ENCODE measurements at regions not wholly inside any gene's neighbourhood (a gene's known extent, or its start where the extent isn't known, plus 50 kb on each side); places are given as distances from the start of the nearest gene placed in this dataset.
"Not testable (repeated sequence)": the region's sequence is repeated elsewhere in the genome, so short reads cannot be mapped to it uniquely, and the experiment has no call there.

GRCh38 chr2:67076239-67076624 lies 320.9 kb upstream of the ETAA1 start:
- H3K4me3 ChIP-seq (ENCODE audit: low read depth, low read length) = no peak overlapping the region

- H3K4me3 ChIP-seq (ENCODE audit: low read depth, low read length) = no peak overlapping the region
These were observed 317.4 kb upstream of the ETAA1 start for GRCh38 chr2:67079729-67080128.

- H3K4me3 ChIP-seq (ENCODE audit: low read depth, low read length) = no peak overlapping the region
These were observed 314.3 kb upstream of the ETAA1 start for GRCh38 chr2:67082813-67083212.

GRCh38 chr2:67083951-67084350 lies 313.2 kb upstream of the ETAA1 start:
- no peak overlapping the region for H3K4me3 ChIP-seq (ENCODE audit: low read depth, low read length)

GRCh38 chr2:67085146-67085545 lies 312.0 kb upstream of the ETAA1 start:
- H3K4me3 ChIP-seq (ENCODE audit: low read depth, low read length) = no peak overlapping the region

- no peak overlapping the region for H3K4me3 ChIP-seq (ENCODE audit: low read depth, low read length)
These were observed 305.5 kb upstream of the ETAA1 start for GRCh38 chr2:67091681-67092080.

- no peak overlapping the region for H3K4me3 ChIP-seq (ENCODE audit: low read depth, low read length)
These were observed 302.0 kb upstream of the ETAA1 start for GRCh38 chr2:67095121-67095520.

GRCh38 chr2:67096886-67097285 lies 300.2 kb upstream of the ETAA1 start:
- no peak overlapping the region for H3K4me3 ChIP-seq (ENCODE audit: low read depth, low read length)

- H3K4me3 ChIP-seq (ENCODE audit: low read depth, low read length) = no peak overlapping the region
These were observed 294.0 kb upstream of the ETAA1 start for GRCh38 chr2:67103157-67103556.

- H3K4me3 ChIP-seq (ENCODE audit: low read depth, low read length) = no peak overlapping the region
These were observed 288.9 kb upstream of the ETAA1 start for GRCh38 chr2:67108231-67108630.

GRCh38 chr2:67124531-67124930 lies 272.6 kb upstream of the ETAA1 start:
- H3K4me3 ChIP-seq (ENCODE audit: low read depth, low read length) = no peak overlapping the region

- H3K4me3 ChIP-seq (ENCODE audit: low read depth, low read length) = no peak overlapping the region
These were observed 266.4 kb upstream of the ETAA1 start for GRCh38 chr2:67130531-67131256.

GRCh38 chr2:67131257-67131609 lies 265.9 kb upstream of the ETAA1 start:
- H3K4me3 ChIP-seq (ENCODE audit: low read depth, low read length) = no peak overlapping the region

- not testable (repeated sequence) for H3K4me3 ChIP-seq (ENCODE audit: low read depth, low read length)
These were observed 264.6 kb upstream of the ETAA1 start for GRCh38 chr2:67132441-67132940.

- H3K4me3 ChIP-seq (ENCODE audit: low read depth, low read length) = no peak overlapping the region
These were observed 261.9 kb upstream of the ETAA1 start for GRCh38 chr2:67135208-67135607.

- no peak overlapping the region for H3K4me3 ChIP-seq (ENCODE audit: low read depth, low read length)
These were observed 259.4 kb upstream of the ETAA1 start for GRCh38 chr2:67137699-67138098.

- no peak overlapping the region for H3K4me3 ChIP-seq (ENCODE audit: low read depth, low read length)
These were observed 255.1 kb upstream of the ETAA1 start for GRCh38 chr2:67142071-67142470.

- no peak overlapping the region for H3K4me3 ChIP-seq (ENCODE audit: low read depth, low read length)
These were observed 254.4 kb upstream of the ETAA1 start for GRCh38 chr2:67142741-67143140.

- no peak overlapping the region for H3K4me3 ChIP-seq (ENCODE audit: low read depth, low read length)
These were observed 251.3 kb upstream of the ETAA1 start for GRCh38 chr2:67145851-67146250.

- H3K4me3 ChIP-seq (ENCODE audit: low read depth, low read length) = no peak overlapping the region
These were observed 240.3 kb upstream of the ETAA1 start for GRCh38 chr2:67156796-67157195.

- H3K4me3 ChIP-seq (ENCODE audit: low read depth, low read length) = no peak overlapping the region
These were observed 238.4 kb upstream of the ETAA1 start for GRCh38 chr2:67158718-67159117.

GRCh38 chr2:67159929-67160328 lies 237.2 kb upstream of the ETAA1 start:
- H3K4me3 ChIP-seq (ENCODE audit: low read depth, low read length) = no peak overlapping the region
